HG03342 (cell line): ENCODE measurements at regions not wholly inside any gene's neighbourhood (a gene's known extent, or its start where the extent isn't known, plus 50 kb on each side); places are given as distances from the start of the nearest gene placed in this dataset.

ENCODE experiments used
- ATAC-seq: cut with Tn5 transposase; IDR thresholded peaks from one replicate; pipeline ENCODE4 v1.9.1; 2021; ENCODE audit warnings: mild to moderate bottlenecking, moderate library complexity; ENCODE audit not compliant: unreplicated experiment

DNA sequence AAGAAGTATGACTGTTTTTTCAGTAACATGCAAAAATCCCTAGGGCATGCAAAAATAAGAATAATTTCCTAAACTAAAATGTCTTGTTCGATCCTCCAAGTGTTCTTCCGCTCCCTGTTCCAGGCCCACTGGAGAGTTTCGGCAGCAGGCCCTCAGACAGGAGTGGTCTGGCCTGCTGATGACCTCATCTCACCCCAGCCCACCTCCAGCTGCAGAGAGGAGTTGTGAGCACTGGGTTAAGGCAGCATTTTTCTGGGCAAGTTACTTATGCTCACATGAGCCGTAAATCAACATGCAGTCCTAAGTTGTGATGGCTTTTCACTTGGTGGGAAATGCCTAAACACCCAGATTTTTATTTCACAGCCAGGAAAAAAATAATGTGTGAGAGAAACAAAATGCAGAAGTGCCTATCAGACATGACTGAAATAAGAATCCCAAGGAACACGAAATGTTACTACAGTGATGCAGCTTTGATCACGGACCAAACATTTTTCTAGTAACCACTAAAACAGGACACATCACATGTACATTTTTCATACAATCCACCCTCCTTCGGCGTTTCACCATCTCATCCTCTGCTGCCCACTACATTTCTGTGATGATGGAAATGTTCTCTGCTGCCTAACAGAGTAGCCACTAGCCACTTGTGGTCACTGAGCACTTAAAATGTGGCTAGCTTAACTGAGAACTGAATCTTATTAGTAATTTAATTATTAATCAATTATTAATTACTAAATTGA lies 153.3 kb upstream of the TBL1X start:
- no peak for ATAC-seq

DNA sequence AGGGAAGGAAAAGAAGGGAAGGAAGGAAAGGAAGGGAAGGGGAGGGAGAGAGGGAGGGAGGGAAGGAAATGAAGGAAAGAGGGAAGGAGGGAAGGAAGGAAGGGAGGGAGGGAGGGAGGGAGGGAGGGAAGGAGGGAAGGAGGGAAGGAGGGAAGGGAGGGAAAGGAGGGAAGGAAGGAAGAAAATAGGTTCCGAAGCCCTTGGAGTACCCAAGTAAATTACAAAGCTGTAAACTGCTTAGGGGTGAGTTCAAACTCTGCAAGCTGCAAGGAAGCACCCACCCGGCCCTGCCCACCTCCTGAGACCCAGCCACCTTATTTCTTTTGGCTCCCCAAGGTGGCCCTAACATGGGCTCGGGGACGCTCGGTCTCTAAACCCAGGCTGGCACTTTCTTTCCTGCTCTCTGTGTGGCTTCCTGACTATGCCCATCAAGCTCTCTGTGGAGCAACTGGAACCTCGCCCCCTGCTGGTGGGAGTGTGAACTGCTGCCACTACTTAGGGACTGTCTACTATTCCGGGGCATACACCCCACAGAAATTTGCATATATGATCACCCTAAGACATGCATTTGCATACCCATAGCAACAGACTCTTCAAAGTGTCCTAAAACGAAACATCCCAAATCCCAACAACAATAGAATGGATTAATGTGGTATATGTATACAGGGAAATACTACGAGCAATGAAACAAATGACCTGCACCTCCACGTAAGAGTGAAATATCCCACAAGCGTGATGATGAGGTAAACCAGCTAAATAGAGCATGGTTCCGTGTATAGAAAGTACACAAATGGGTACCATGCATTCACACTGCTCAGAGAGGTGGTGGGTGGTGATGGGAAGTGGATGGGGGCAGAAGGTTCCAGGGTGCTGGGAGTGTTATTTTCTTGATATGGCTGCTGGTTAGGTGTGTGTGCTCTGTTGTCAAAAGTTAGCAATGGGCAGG lies 151.7 kb upstream of the TBL1X start:
- ATAC-seq: peak; percentile 91

DNA sequence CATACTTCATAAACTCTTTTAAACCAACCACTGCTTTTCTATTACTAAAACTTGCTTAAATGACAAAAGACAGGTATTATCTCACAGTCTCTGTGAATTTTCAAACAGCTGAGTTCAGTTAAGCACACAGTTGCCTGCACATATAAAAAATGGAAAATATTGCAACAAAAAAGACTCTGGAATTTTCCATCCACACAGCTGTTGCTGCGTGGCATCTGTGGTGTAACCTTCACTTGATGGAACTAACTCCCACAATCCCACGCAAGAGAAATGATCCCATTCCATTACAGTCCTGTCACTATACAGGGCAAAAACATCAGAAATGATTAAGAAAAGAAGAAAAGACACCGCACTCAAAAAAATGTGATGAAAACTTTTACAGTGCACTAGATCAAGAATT lies 149.8 kb upstream of the TBL1X start:
- no peak for ATAC-seq

DNA sequence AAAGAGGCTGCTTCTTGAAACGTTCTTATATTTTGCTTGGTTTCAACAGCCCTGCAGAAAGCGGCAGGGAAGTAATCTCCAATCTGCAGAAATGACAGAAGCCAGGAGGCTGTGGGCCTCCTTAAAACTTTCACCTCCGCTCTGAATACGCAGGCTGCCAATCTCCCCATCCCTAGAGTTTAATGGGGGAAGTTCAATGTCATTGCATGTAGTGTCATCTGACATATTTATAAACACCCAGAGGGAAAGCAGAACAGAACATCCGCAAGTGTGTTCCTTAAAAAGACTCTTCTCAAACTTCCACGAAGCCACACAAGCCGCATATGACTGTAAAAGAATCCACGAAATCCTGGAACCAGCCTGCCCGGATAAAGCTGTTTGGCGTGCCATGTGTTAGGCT lies 148.8 kb upstream of the TBL1X start:
- ATAC-seq: no peak

DNA sequence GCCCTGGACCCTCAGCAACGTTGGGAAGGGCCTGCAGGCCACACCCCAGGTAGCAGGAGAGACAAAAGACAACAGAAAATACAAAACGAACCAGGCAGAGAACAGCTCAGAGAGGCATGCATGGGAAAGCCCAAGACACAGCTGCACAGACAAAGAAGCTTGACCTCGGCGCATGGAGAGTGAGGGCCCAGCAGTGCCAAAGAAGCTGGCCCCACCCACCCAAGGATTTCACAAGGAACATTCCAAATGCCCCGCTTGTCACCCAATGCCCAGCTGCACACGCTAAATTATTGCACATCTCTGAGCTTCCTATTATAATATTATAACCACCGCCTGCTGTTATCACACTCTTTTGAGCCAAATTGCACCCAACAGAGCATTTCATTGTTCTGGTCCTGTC lies 147.7 kb upstream of the TBL1X start:
- no peak for ATAC-seq

DNA sequence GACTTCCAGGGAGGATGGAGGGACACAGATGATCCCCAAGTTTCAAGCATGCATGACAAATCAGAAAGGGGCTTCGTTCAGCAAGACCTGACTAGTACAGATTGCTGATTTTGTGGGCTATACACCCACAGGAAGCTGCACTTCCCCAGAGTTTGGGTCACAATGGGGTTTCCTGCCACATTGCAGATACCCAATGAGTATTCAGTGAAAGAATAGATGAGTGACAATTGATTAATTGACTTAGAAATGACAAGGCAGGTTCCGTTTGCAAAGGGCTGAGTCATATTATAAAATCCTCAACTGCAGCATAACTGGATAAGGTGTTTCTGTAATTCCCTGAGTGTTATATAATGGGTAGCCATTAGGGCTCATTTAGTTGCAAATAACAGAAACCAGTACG lies 146.6 kb upstream of the TBL1X start:
- no peak for ATAC-seq

DNA sequence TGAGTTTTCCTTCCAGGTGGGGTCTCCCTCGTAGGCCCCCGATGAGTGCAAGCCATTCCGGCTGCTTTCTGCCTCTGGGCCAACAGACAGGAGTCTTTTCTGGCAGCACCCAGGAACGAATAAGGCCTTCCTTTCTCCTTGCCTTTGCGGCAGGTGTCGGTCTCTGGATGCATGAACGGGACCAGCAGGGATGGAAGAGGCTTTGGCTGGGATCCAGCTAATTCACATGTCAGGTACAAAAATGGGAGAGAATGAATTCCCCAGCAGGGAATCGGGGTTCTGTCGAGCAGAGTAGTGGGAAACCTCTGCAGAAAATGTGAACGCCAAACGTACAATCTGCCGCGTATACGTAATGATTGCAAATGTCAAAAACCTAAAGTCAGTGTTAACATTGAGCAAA lies 146.1 kb upstream of the TBL1X start:
- ATAC-seq: no peak

DNA sequence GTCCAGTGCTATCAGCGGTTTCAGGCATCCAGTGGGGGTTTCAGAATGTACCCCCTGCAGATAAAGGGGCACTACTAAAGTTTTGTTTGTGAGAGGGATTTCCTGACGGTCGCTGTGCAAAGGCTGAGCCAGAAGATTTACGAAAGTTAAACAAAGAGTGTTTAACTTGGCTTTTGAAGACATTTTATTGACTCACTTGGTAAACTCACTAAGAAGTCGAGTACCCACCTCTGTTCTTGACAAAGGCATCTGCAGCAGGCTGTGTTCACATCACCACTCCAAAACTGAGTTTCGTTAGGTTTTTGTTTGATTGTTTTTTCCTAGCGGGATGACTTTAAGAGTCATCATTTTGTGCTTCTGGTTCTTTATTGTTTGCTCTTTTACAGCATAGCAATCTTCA lies 143.9 kb upstream of the TBL1X start:
- no peak for ATAC-seq

DNA sequence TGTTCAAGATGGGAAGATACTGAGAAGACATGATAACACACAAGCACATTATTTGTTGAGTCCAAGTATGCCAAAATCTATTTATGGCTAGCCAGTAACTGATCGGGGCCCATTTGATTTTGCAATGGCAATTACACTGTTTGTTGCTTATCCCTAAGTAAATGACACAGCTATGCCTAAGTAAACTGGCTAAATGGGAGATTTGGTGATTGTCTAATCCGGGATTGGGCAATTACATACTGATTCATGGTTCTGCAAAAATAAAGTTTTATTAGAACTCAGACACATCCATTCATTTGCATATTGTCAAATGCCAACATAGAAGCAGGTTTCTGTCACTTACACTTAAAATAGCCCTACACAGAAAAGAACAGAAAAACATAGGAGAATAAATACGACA lies 140.2 kb upstream of the TBL1X start:
- ATAC-seq: no peak

DNA sequence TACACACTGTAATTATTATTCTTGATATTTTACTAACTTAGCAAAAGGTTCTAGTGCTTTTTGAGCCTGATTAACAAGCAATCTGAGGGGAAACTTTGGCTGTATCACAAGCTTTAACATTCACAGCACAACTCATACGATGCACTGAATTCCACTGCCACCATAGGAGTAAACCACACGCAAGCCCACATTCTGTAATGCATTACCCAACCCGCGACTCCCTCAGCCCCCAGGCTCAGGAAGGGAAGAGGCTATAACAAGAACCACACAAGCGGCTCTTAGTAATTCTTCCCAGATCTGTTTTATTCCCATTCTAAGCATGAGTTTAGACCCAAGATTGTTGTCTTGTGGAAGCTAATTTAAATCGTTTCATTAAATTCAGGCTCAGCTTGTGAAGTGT lies 138.5 kb upstream of the TBL1X start:
- ATAC-seq: no peak

DNA sequence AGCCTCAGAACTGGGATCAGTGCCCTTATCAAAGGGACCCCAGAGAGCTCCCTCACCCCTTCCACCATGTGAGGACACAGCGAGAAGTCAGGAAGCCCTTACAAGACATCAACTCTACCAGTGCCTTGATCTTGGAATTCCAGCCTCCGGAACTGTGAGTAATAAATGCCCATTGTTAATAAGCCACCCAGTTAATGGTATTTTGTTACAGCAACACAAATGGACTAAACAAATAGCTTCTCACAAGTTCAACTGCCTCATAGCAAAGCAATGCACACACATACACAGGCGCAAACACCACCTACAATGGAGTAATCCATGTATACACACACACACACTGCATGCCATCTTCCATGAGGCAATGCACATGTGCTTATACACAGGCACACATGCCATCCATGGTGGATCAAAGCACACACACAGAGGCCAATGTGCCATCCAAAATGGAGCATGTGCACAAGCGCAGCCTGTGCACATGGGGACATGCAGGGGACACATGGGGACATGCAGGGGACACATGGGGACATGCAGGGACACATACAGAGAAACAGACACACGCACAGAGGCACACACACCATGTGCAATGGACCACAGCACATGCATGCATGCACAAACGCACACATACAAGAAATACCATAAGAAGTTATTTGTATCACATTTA lies 137.6 kb upstream of the TBL1X start:
- no peak for ATAC-seq

DNA sequence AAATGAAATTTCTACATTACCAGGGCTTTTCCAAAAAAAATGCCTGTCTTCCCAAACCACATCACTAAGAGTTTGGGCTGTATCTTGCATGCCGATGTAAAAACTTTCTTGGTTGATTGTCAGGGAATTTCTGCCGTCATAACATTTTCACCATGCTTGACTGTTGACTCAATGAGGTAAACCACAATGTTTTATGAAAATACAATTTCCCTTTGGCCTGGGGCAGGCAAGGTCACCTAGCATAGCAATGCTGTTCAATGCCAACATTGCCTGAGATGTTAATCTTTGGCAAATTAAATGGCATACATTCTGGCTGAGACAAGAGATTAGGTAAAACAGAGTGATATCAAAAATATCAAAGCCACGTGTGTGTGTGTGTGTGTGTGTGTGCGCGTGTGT lies 137.1 kb upstream of the TBL1X start:
- no peak for ATAC-seq

DNA sequence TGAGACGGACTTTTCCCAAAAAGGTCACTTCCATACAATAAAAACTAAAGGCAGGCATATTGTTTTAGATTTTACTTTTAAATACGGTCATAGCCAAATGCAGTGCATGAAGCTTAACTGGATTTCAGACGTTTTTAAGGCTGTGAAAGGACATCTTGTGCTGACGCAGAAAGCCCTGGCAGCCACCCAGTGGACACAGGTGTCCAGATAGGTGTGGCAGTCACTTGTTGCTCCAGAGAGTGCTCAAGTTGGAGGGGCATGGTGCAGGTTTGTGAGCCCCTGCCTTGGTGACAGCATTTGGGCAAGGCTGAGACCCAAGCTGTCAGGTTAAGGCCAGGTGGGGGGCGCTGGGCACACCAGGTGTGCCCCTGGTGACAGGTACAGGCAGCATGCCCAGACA lies 135.8 kb upstream of the TBL1X start:
- no peak for ATAC-seq

DNA sequence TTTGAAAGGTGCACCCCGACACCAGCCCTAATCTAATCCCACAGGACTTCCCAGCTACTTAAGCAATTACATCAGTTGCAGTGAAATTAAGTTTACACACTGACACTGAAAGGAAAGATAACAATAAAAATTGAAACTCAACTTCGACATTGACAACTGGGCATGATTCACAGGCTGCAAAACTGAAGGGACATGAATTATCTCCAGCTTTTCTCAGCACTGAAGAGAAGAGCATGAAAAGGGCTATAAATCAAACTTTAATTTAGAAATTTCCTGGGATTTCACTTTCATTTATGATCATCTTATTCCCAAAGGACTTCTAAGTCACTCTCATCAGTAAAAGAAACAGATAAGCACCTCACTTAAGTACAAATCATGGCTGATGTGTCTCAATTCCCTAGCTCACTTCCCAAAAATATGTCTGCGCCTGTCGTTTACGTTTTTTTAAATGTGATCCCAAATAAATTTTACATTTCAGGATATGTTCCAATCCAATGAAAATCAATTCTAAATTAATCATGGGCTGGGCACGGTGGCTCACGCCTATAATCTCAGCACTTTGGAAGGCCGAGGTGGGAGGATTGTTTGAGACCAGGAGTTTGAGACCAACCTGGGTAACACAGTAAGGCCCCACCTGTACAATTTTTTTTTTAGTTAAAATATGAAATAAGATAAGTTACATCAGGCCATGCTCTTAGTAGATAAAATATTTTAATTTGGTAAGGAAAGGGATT lies 134.4 kb upstream of the TBL1X start:
- no peak for ATAC-seq

DNA sequence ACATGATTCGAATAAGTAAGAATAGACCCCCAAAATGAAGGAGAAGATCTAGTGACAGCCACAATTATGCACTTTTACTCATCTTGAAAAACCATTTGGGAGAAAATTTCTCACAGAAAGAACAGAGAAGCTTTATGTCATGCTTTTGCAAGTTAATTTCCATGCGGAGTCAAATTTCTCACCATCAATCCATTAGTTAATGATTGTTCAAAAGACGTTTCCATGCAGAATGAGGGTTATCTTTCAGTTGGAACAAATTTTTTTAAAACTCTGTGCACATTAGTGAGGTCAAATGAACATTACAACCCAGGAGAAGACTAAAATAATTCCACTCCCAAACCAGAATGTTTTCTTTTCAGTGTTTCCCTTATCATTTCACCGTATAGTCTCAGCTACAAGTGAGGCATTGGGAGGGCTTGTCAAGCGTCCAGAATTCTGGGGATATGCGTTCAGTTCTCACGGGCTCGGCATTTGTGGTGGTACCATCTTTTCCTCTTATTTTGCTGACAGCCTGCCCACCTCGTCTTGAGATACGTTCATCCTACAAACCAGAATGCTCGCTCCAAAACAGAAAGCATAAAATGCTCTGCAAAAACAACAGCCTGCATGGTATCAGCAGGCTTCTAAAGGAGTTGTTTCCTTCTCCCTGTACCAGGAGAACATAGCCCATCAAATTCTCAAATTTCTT lies 130.8 kb upstream of the TBL1X start:
- ATAC-seq: no peak

DNA sequence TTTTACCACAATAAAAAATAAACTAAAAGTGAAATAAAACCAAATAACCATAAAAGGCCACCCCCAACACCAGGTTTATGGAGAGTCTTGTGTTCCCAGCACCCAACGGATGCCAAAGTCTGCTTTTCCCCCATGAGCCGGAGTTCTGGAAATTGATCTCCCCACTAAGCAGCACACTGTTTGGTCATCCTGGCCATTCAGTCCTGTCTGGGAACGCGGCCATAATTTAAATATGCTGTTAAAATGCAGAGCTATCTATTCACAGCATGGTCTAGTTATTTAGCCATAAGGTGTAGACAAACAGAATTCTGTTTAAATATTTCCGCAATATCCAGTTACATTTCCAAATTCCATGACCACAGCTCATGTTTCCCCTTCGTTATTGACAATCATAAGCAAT lies 129.6 kb upstream of the TBL1X start:
- ATAC-seq: no peak

DNA sequence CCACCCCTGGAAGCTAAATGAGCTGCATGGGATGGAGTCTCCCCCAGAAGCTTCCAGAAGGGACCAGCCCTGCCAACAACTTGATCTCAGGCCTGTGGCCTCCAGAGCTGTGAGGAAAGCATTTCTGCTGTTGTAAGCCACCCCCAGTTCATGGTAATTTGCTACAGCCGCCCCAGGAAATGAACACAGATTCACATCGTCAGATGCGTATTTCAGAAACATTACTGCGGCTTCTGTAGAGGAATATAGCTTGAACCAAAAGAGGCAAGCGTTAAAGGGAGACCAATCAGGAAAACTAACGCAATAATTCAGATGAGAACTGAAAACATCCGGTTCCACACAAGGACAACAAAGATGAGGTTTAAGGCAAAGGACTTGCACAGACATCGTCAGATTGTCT lies 128.4 kb upstream of the TBL1X start:
- ATAC-seq: no peak

DNA sequence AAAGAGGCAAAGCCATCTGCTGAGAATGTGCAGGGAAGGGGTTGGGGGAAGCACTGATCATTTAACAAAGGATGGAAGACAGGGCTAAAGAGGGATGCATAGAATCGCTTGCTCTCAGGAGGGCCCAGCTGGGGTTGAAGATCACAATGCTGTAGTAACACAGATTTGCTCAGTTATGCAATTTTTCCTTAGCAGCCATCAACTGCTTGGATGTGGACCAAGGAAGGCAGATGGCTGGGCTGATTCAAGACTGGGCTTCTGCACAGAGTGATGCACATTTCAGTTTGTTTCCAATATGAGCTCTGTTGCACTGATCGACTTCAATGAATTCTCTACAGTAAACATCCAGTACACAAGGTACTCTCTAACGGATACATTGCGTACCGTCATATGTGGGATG lies 127.8 kb upstream of the TBL1X start:
- no peak for ATAC-seq

DNA sequence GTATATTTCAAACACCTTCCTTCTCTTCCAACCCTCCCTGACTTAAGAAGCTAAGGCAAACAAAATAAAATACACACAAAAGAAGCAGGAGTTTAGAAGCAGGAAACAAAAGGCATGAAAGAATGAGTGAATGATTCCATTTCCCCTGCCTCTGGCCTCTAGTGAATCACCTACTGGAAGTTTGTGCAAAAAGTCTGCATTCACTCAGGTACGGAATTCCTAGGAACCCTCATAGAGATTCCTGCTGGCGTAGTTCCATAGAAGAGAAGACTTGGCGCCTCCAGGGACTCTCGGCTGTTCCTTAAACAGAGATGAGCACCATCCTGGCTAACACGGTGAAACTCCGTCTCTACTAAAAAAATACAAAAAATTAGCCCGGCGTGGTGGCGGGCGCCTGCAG lies 125.9 kb upstream of the TBL1X start:
- no peak for ATAC-seq
